ENCODE measurements at regions not wholly inside any gene's neighbourhood (a gene's known extent, or its start where the extent isn't known, plus 50 kb on each side); places are given as distances from the start of the nearest gene placed in this dataset.

- DNase-seq (ENCODE audit: low read depth): no peak
Measured at GRCh38 chr2:241983571-241984270, 114.2 kb downstream of the RTP5 start.

- DNase-seq (ENCODE audit: low read depth): no peak
Measured at GRCh38 chr2:241984271-241984655, 114.7 kb downstream of the RTP5 start.

GRCh38 chr2:241984658-241985057, 115.1 kb downstream of the RTP5 start:
- no peak for DNase-seq (ENCODE audit: low read depth)

- DNase-seq (ENCODE audit: low read depth): peak; percentile 27
Measured at GRCh38 chr2:241985161-241985985, 115.8 kb downstream of the RTP5 start.

GRCh38 chr2:241985986-241986329, 116.4 kb downstream of the RTP5 start:
- DNase-seq (ENCODE audit: low read depth): no peak

GRCh38 chr2:241986836-241987641, 117.5 kb downstream of the RTP5 start:
- no peak for DNase-seq (ENCODE audit: low read depth)

GRCh38 chr2:241987726-241988125, 118.2 kb downstream of the RTP5 start:
- DNase-seq (ENCODE audit: low read depth): no peak

- no peak for DNase-seq (ENCODE audit: low read depth)
Measured at GRCh38 chr2:241988146-241988545, 118.6 kb downstream of the RTP5 start.

GRCh38 chr2:241989074-241989473, 119.5 kb downstream of the RTP5 start:
- no peak for DNase-seq (ENCODE audit: low read depth)

- no peak for DNase-seq (ENCODE audit: low read depth)
Measured at GRCh38 chr2:241990466-241990865, 120.9 kb downstream of the RTP5 start.

- no peak for DNase-seq (ENCODE audit: low read depth)
Measured at GRCh38 chr2:241991299-241991698, 121.8 kb downstream of the RTP5 start.

GRCh38 chr2:241992753-241993152, 123.2 kb downstream of the RTP5 start:
- DNase-seq (ENCODE audit: low read depth): no peak

- DNase-seq (ENCODE audit: low read depth): no peak
Measured at GRCh38 chr2:241993386-241994005, 124.0 kb downstream of the RTP5 start.

GRCh38 chr2:241994086-241994485, 124.6 kb downstream of the RTP5 start:
- no peak for DNase-seq (ENCODE audit: low read depth)

GRCh38 chr2:241994556-241995213, 125.2 kb downstream of the RTP5 start:
- DNase-seq (ENCODE audit: low read depth): no peak

GRCh38 chr2:241996100-241996499, 126.6 kb downstream of the RTP5 start:
- DNase-seq (ENCODE audit: low read depth): no peak

- DNase-seq (ENCODE audit: low read depth): no peak
Measured at GRCh38 chr2:241997017-241997416, 127.5 kb downstream of the RTP5 start.

- no peak for DNase-seq (ENCODE audit: low read depth)
Measured at GRCh38 chr2:241999184-241999583, 129.7 kb downstream of the RTP5 start.

- no peak for DNase-seq (ENCODE audit: low read depth)
Measured at GRCh38 chr2:242001853-242002252, 132.3 kb downstream of the RTP5 start.

GRCh38 chr2:242002944-242003343, 133.4 kb downstream of the RTP5 start:
- DNase-seq (ENCODE audit: low read depth): no peak

- DNase-seq (ENCODE audit: low read depth): no peak
Measured at GRCh38 chr2:242004223-242004901, 134.8 kb downstream of the RTP5 start.
